HEK293T (cell line): ENCODE measurements at regions not wholly inside any gene's neighbourhood (a gene's known extent, or its start where the extent isn't known, plus 50 kb on each side); places are given as distances from the start of the nearest gene placed in this dataset.

Experiments used
- ARNT ChIP-seq: fragments of 450-650 bp; IDR thresholded peaks from 2 replicates; pipeline ENCODE4 v1.6.1; 2017; ENCODE audit warnings: mild to moderate bottlenecking
- BHLHE40 ChIP-seq: fragments of 450-650 bp; IDR thresholded peaks from 2 replicates; pipeline ENCODE4 v1.6.1; 2016; ENCODE audit warnings: mild to moderate bottlenecking, moderate library complexity, borderline replicate concordance
- ELF4 ChIP-seq: fragments of 450-650 bp; IDR thresholded peaks from 2 replicates; pipeline ENCODE4 v1.6.1; 2017; ENCODE audit warnings: antibody characterized with exemption
- FOXA1 ChIP-seq: fragments of 450-650 bp; IDR thresholded peaks from 2 replicates; pipeline ENCODE4 v1.6.1; 2016; ENCODE audit warnings: mild to moderate bottlenecking
- FOXK2 ChIP-seq: fragments of 450-650 bp; IDR thresholded peaks from 2 replicates; pipeline ENCODE4 v1.6.1; 2016; ENCODE audit warnings: mild to moderate bottlenecking
- FOXM1 ChIP-seq: fragments of 450-650 bp; IDR thresholded peaks from 2 replicates; pipeline ENCODE4 v1.6.1; 2017; ENCODE audit warnings: mild to moderate bottlenecking, borderline replicate concordance
- HDGF ChIP-seq: fragments of 450-650 bp; IDR thresholded peaks from 2 replicates; pipeline ENCODE4 v1.6.1; 2017; ENCODE audit warnings: antibody characterized with exemption, borderline replicate concordance
- L3MBTL2 ChIP-seq: fragments of 450-650 bp; conservative IDR thresholded peaks from 2 replicates; pipeline ENCODE4 v1.6.1; 2016; ENCODE audit warnings: mild to moderate bottlenecking
- LEF1 ChIP-seq: fragments of 450-650 bp; IDR thresholded peaks from 2 replicates; pipeline ENCODE4 v1.6.1; 2017; ENCODE audit warnings: mild to moderate bottlenecking, borderline replicate concordance
- NFRKB ChIP-seq: fragments of 450-650 bp; IDR thresholded peaks from 2 replicates; pipeline ENCODE4 v1.6.1; 2016; ENCODE audit warnings: mild to moderate bottlenecking, moderate library complexity
- PKNOX1 ChIP-seq: fragments of 450-650 bp; IDR thresholded peaks from 2 replicates; pipeline ENCODE4 v1.6.1; 2016
- SP1 ChIP-seq: fragments of 450-650 bp; IDR thresholded peaks from 2 replicates; pipeline ENCODE4 v1.6.1; 2017
- TARDBP ChIP-seq: fragments of 450-650 bp; IDR thresholded peaks from 2 replicates; pipeline ENCODE4 v1.6.1; 2016

- TF ChIP-seq BHLHE40, result no peak
- no peak for TF ChIP-seq ELF4
- TF ChIP-seq NFRKB, result no peak
- no peak for TF ChIP-seq FOXA1
- TF ChIP-seq LEF1, result no peak
- TF ChIP-seq FOXM1, result no peak
- no peak for TF ChIP-seq ARNT
- no peak for TF ChIP-seq FOXK2
- TF ChIP-seq TARDBP, result no peak
- no peak for TF ChIP-seq PKNOX1
- no peak for TF ChIP-seq SP1
- TF ChIP-seq HDGF, result no peak
- TF ChIP-seq L3MBTL2, result no peak
Observed at GRCh38 chr7:121605317-121605680, 209.2 kb upstream of the FAM3C start.
